ENCODE measurements at regions not wholly inside any gene's neighbourhood (a gene's known extent, or its start where the extent isn't known, plus 50 kb on each side); places are given as distances from the start of the nearest gene placed in this dataset.

DNA sequence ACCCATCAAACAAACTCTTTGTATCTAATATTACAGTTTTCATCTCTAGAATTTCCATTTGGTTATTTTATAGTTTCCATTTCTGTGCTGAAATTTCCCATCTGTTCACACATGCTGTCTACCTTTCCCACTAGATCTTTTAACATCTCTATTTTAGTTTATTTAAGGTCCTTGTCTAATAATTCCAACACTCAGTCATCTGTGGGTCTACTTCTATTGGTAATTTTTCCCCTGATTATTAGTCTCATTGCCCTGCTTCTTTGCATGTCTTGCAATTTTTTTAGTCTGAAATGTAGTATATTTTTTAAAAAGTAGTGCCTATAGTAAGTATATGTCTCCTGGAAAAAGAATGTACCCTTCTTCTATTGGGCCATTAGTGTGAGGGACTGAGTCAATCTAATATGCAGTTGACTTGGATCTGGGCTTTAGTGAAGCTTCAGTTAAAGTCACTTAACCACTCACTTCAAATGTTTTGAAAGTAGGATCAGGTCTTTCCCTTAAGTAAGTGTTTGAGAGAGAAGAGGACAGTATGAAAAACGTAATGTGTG, 370.8 kb downstream of the SEC14L1 start:
- H3K36me3 ChIP-seq (ENCODE audit: control insufficient read depth, insufficient read depth, low read length) = peaks cover 4% of the 10 kb centered on the region
- no peak overlapping the region for H3K4me3 ChIP-seq (replicated peaks in 1 of 4; ENCODE audit: control extremely low read depth in 1 of 4, insufficient read depth in 1 of 4, low read depth in 3 of 4, low read length in 4 of 4)
- H2AFZ ChIP-seq (ENCODE audit: low read length) = no peak overlapping the region
- no peaks in the 10 kb centered on the region for H3K4me1 ChIP-seq (ENCODE audit: control insufficient read depth, extremely low read depth, insufficient read depth, low read length)
- H3K27me3 ChIP-seq (ENCODE audit: control insufficient read depth, insufficient read depth, low read length) = no peaks in the 10 kb centered on the region
- no peaks in the 10 kb centered on the region for H4K20me1 ChIP-seq (ENCODE audit: control insufficient read depth, extremely low read depth, insufficient read depth, low read length)
- no peaks in the 10 kb centered on the region for H3K9me3 ChIP-seq (ENCODE audit: control insufficient read depth, insufficient read depth, low read depth, low read length)
- TF ChIP-seq, protein P1, sequence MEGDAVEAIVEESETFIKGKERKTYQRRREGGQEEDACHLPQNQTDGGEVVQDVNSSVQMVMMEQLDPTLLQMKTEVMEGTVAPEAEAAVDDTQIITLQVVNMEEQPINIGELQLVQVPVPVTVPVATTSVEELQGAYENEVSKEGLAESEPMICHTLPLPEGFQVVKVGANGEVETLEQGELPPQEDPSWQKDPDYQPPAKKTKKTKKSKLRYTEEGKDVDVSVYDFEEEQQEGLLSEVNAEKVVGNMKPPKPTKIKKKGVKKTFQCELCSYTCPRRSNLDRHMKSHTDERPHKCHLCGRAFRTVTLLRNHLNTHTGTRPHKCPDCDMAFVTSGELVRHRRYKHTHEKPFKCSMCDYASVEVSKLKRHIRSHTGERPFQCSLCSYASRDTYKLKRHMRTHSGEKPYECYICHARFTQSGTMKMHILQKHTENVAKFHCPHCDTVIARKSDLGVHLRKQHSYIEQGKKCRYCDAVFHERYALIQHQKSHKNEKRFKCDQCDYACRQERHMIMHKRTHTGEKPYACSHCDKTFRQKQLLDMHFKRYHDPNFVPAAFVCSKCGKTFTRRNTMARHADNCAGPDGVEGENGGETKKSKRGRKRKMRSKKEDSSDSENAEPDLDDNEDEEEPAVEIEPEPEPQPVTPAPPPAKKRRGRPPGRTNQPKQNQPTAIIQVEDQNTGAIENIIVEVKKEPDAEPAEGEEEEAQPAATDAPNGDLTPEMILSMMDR (conservative IDR thresholded peaks at IDR 0.05 in 1 of 2, IDR thresholded peaks at IDR 0.05 in 1 of 2; ENCODE audit: low read depth in 1 of 2, low read length in 2 of 2) = no peak
- no peak for TF ChIP-seq EZH2 (IDR thresholded peaks at IDR 0.05; ENCODE audit: low read length, missing control alignments)
- H3K9ac ChIP-seq (ENCODE audit: insufficient read depth, low read length) = no peak overlapping the region
- no peak overlapping the region for H3K4me2 ChIP-seq (ENCODE audit: extremely low read depth, insufficient read depth, low read length)
- no peak for DNase-seq (ENCODE audit: low read depth in 2 of 2)
- H3K79me2 ChIP-seq (ENCODE audit: control insufficient read depth, insufficient read depth, low read length) = no peaks in the 10 kb centered on the region
- no peak overlapping the region for H3K27ac ChIP-seq (ENCODE audit: insufficient read depth, low read length)

DNA sequence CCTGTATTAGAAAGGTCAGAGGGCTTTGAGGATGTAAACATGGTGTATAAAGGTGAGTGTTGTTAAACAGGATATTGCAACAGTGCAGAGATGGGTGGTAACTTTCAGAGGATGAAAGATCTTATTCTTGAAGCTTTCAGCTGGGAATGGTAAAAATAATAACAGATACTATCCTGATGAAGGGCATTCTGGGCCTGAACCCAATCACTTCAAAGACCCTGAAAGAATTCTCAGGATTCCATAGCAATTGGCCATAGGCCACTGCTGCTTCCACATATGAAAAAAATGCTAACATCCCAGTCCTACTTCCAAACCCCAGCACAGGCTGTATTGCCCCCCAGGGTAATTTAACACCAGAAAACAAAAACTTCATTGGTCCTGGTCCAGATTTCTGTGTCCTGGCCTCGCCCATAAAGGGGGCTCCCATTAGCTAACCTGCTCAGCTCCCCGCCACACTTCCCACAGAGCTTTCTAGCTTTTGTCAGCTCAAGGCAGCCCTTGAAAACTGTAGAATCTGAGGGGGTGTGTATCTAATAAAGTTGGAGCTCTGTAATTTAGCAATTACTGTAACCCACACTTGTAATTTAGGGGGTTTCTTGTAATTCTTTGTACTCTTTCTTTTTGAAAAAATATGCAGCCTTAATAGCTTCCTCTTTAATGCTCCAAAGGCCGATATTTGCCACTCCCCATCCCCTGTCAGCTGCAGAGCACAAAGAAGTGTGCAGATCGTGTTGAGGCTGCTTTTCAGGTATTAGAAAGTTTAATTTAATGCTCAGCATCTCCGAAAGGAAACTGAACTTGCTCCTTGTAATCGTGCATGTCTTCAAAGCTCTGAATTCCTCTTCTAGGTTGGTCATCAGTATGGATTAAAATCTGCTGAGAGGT, 371.5 kb downstream of the SEC14L1 start:
- Histone ChIP-seq H3K4me1 (ENCODE audit: control insufficient read depth, extremely low read depth, insufficient read depth, low read length) (no peaks in the 10 kb centered on the region), H3K79me2 (ENCODE audit: control insufficient read depth, insufficient read depth, low read length) (no peaks in the 10 kb centered on the region), H3K4me3 (replicated peaks in 1 of 4; ENCODE audit: control extremely low read depth in 1 of 4, insufficient read depth in 1 of 4, low read depth in 3 of 4, low read length in 4 of 4) (no peak overlapping the region), H3K9ac (ENCODE audit: insufficient read depth, low read length) (no peak overlapping the region), H3K9me3 (ENCODE audit: control insufficient read depth, insufficient read depth, low read depth, low read length) (no peaks in the 10 kb centered on the region), H4K20me1 (ENCODE audit: control insufficient read depth, extremely low read depth, insufficient read depth, low read length) (no peaks in the 10 kb centered on the region), H3K27ac (ENCODE audit: insufficient read depth, low read length) (no peak overlapping the region), H2AFZ (ENCODE audit: low read length) (no peak overlapping the region), H3K27me3 (ENCODE audit: control insufficient read depth, insufficient read depth, low read length) (no peaks in the 10 kb centered on the region), H3K4me2 (ENCODE audit: extremely low read depth, insufficient read depth, low read length) (no peak overlapping the region), H3K36me3 (ENCODE audit: control insufficient read depth, insufficient read depth, low read length) (peaks cover 4% of the 10 kb centered on the region)
- TF ChIP-seq, protein P1 (conservative IDR thresholded peaks at IDR 0.05 in 1 of 2, IDR thresholded peaks at IDR 0.05 in 1 of 2; ENCODE audit: low read depth in 1 of 2, low read length in 2 of 2) = no peak
- TF ChIP-seq EZH2 (IDR thresholded peaks at IDR 0.05; ENCODE audit: low read length, missing control alignments) = no peak
- no peak for DNase-seq (ENCODE audit: low read depth in 2 of 2)

DNA sequence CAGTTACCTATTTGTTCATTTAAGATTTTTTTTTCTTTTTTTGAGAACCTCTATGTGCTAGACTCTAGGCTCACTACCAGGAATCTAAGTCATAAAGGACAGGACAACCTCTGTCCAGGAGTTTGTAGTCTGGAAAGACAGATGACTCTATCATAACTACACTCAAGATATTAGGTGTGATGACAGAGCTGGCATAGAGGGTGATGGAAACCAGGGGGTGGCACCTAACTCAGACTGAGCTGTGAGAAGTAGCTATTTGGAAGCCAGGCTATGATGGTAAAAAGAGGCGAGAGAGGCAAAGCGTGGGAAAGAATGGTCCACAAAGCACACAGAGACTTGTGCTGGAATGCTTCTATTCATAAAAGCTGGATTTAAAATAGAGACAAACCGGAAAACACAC, 372.3 kb downstream of the SEC14L1 start:
- H3K79me2 ChIP-seq (ENCODE audit: control insufficient read depth, insufficient read depth, low read length) = no peaks in the 10 kb centered on the region
- H3K4me1 ChIP-seq (ENCODE audit: control insufficient read depth, extremely low read depth, insufficient read depth, low read length) = no peaks in the 10 kb centered on the region
- H3K9me3 ChIP-seq (ENCODE audit: control insufficient read depth, insufficient read depth, low read depth, low read length) = no peaks in the 10 kb centered on the region

More for the DNA sequence above, 372.3 kb downstream of the SEC14L1 start:
- Histone ChIP-seq H3K9ac (ENCODE audit: insufficient read depth, low read length) (no peak overlapping the region), H4K20me1 (ENCODE audit: control insufficient read depth, extremely low read depth, insufficient read depth, low read length) (no peaks in the 10 kb centered on the region), H2AFZ (ENCODE audit: low read length) (no peak overlapping the region), H3K36me3 (ENCODE audit: control insufficient read depth, insufficient read depth, low read length) (peaks cover 3% of the 10 kb centered on the region), H3K4me3 (replicated peaks in 1 of 4; ENCODE audit: control extremely low read depth in 1 of 4, insufficient read depth in 1 of 4, low read depth in 3 of 4, low read length in 4 of 4) (no peak overlapping the region), H3K4me2 (ENCODE audit: extremely low read depth, insufficient read depth, low read length) (no peak overlapping the region), H3K27me3 (ENCODE audit: control insufficient read depth, insufficient read depth, low read length) (no peaks in the 10 kb centered on the region), H3K27ac (ENCODE audit: insufficient read depth, low read length) (no peak overlapping the region)
- DNase-seq (ENCODE audit: low read depth in 2 of 2) = no peak
- TF ChIP-seq, protein P1 (conservative IDR thresholded peaks at IDR 0.05 in 1 of 2, IDR thresholded peaks at IDR 0.05 in 1 of 2; ENCODE audit: low read depth in 1 of 2, low read length in 2 of 2) = no peak
- TF ChIP-seq EZH2 (IDR thresholded peaks at IDR 0.05; ENCODE audit: low read length, missing control alignments) = no peak
